ENCODE measurements at regions not wholly inside any gene's neighbourhood (a gene's known extent, or its start where the extent isn't known, plus 50 kb on each side); places are given as distances from the start of the nearest gene placed in this dataset.

- Histone ChIP-seq H2AFZ (ENCODE audit: control insufficient read depth, low read length) (no peak overlapping the region), H3K36me3 (ENCODE audit: control insufficient read depth in 2 of 2, extremely low read depth in 1 of 2, insufficient read depth in 2 of 2, low read length in 2 of 2) (no peaks in the 10 kb centered on the region), H3K79me2 (ENCODE audit: control insufficient read depth, insufficient read depth, low read length) (no peaks in the 10 kb centered on the region), H3K9me3 (ENCODE audit: control insufficient read depth, low read depth, low read length) (no peaks in the 10 kb centered on the region), H4K20me1 (ENCODE audit: control insufficient read depth, extremely low read depth, insufficient read depth, low read length) (no peaks in the 10 kb centered on the region), H3K27ac (ENCODE audit: control insufficient read depth, insufficient read depth, low read length) (no peak overlapping the region), H3K9me1 (ENCODE audit: control insufficient read depth, extremely low read depth, insufficient read depth, low read length) (no peaks in the 10 kb centered on the region), H3K27me3 (ENCODE audit: control insufficient read depth, extremely low read depth, insufficient read depth, low read length) (no peaks in the 10 kb centered on the region), H3K9ac (ENCODE audit: control insufficient read depth, extremely low read depth, insufficient read depth, low read length) (no peak overlapping the region), H3K4me2 (ENCODE audit: control insufficient read depth, extremely low read depth, insufficient read depth, low read depth, low read length) (no peak overlapping the region), H3K4me3 (ENCODE audit: control insufficient read depth in 2 of 3, extremely low read depth in 1 of 3, insufficient read depth in 2 of 3, low read depth in 1 of 3, low read length in 3 of 3) (no peak overlapping the region), H3K4me1 (ENCODE audit: control insufficient read depth, extremely low read depth, insufficient read depth, low read length) (no peaks in the 10 kb centered on the region)
- FAIRE-seq (no peak), DNase-seq (ENCODE audit: low read depth, low spot score) (no peak)
- TF ChIP-seq EZH2 (IDR thresholded peaks at IDR 0.05; ENCODE audit: low read length) (no peak), CTCF (optimal IDR thresholded peaks at IDR 0.05 in 1 of 3, IDR thresholded peaks at IDR 0.05 in 1 of 3, conservative IDR thresholded peaks at IDR 0.05 in 1 of 3; ENCODE audit: extremely low read depth in 1 of 3, insufficient read depth in 2 of 3, low read length in 3 of 3) (no peak)
- dilution Hi-C loops (cut with MboI; ENCODE audit: extremely low pct_ligation_motif_present, low sequenced_read_pairs) = no loop called here
Measured at GRCh38 chr9:107943901-107944300, 454.3 kb upstream of the KLF4 start.

GRCh38 chr9:107942856-107943255 lies 453.3 kb upstream of the KLF4 start:
- H3K27me3 ChIP-seq (ENCODE audit: control insufficient read depth, extremely low read depth, insufficient read depth, low read length) = no peaks in the 10 kb centered on the region

More at GRCh38 chr9:107942856-107943255, 453.3 kb upstream of the KLF4 start:
- TF ChIP-seq EZH2 (IDR thresholded peaks at IDR 0.05; ENCODE audit: low read length) (no peak), CTCF (optimal IDR thresholded peaks at IDR 0.05 in 1 of 3, IDR thresholded peaks at IDR 0.05 in 1 of 3, conservative IDR thresholded peaks at IDR 0.05 in 1 of 3; ENCODE audit: extremely low read depth in 1 of 3, insufficient read depth in 2 of 3, low read length in 3 of 3) (no peak)
- H3K4me3 ChIP-seq (ENCODE audit: control insufficient read depth in 2 of 3, extremely low read depth in 1 of 3, insufficient read depth in 2 of 3, low read depth in 1 of 3, low read length in 3 of 3) = no peak overlapping the region
- no peak overlapping the region for H3K27ac ChIP-seq (ENCODE audit: control insufficient read depth, insufficient read depth, low read length)
- no peaks in the 10 kb centered on the region for H3K79me2 ChIP-seq (ENCODE audit: control insufficient read depth, insufficient read depth, low read length)
- no peak overlapping the region for H3K9ac ChIP-seq (ENCODE audit: control insufficient read depth, extremely low read depth, insufficient read depth, low read length)
- H2AFZ ChIP-seq (ENCODE audit: control insufficient read depth, low read length) = no peak overlapping the region
- H3K9me1 ChIP-seq (ENCODE audit: control insufficient read depth, extremely low read depth, insufficient read depth, low read length) = no peaks in the 10 kb centered on the region
- H3K4me1 ChIP-seq (ENCODE audit: control insufficient read depth, extremely low read depth, insufficient read depth, low read length) = no peaks in the 10 kb centered on the region
- DNase-seq (ENCODE audit: low read depth, low spot score) (no peak), FAIRE-seq (no peak)
- dilution Hi-C loops (cut with MboI; ENCODE audit: extremely low pct_ligation_motif_present, low sequenced_read_pairs) = no loop called here
- H3K36me3 ChIP-seq (ENCODE audit: control insufficient read depth in 2 of 2, extremely low read depth in 1 of 2, insufficient read depth in 2 of 2, low read length in 2 of 2) = no peaks in the 10 kb centered on the region
- H4K20me1 ChIP-seq (ENCODE audit: control insufficient read depth, extremely low read depth, insufficient read depth, low read length) = no peaks in the 10 kb centered on the region
- H3K9me3 ChIP-seq (ENCODE audit: control insufficient read depth, low read depth, low read length) = no peaks in the 10 kb centered on the region
- H3K4me2 ChIP-seq (ENCODE audit: control insufficient read depth, extremely low read depth, insufficient read depth, low read depth, low read length) = no peak overlapping the region

Data from keratinocyte (primary cell).